Stimulated activated CD8-positive, alpha-beta memory T cell treated with anti-CD3 and anti-CD28 coated beads, Interleukin-2, amount 100 ng/mL, for 1 hour (primary cell): ENCODE measurements at regions not wholly inside any gene's neighbourhood (a gene's known extent, or its start where the extent isn't known, plus 50 kb on each side); places are given as distances from the start of the nearest gene placed in this dataset.

Source experiments
- DNase-seq, 2 donors: peaks; one replicate each; pipeline ENCODE4 v3.0.0-alpha.2; 2020; ENCODE audit warnings: low read depth in 2 of 2

DNA sequence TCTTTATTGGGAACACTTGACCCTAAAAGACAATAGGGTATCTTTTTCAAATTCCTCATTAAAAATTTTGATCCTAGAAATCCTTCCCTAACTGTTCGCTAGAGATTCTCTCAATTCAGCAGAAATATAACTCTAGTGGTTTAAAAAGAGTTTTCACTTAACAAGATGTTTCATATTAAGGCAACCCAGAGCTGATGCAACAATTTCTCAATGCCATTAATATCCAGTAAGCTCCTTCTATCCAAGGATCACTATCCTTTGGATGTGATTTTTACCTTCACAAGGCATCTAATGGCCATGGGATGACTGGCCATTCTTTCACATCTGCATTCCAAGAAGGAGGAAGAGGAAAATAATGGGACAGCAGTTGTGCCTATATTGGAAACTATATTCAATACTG lies 183.4 kb downstream of the ANKRD50 start:
- no peak for DNase-seq

DNA sequence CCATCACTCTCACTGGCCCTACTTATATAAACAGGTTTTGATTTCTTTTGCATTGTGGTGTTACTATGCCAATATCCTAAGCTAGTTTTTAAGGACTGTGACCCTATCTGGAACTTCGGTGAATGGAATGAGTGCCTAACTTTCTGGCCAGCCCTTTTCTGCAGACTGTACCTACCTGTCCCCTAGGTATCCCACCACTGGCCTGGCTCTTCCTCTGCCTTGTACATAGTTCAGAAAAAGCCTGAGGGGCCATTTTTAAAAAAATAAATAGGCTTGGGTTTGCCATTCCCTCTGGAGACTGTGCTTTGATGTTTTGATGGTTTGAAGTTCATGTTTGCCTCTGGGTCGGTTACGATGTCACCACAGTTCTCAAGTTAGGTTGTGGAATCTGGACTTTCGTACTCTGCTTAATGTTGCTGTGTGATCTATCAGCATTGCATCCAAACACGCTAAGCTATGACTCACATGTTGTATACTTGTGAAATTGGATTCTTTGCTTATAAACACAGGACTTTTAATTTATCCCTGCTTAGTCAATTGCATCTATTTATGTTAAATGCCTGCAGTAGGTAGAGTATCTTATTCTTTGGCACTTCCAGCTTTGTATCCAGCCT lies 182.0 kb downstream of the ANKRD50 start:
- DNase-seq: no peak

DNA sequence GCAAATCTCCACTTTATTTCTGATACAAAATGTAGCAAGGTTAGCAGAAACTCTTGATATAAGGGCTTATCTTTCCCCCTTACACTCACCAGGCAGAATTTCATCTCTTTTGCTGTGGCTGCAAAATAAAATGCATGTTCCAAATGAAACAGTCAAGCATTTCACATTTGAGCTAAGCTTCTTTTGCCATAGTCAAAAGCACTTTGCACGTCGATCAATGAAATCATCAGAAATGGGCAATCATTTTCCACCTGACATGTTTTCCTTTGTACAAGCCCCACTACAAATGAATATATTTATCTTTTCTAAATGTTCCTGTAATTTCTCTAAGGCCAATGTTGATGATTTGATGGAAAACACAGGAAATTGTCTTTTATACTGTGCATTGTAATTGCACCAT lies 178.4 kb downstream of the ANKRD50 start:
- no peak for DNase-seq

DNA sequence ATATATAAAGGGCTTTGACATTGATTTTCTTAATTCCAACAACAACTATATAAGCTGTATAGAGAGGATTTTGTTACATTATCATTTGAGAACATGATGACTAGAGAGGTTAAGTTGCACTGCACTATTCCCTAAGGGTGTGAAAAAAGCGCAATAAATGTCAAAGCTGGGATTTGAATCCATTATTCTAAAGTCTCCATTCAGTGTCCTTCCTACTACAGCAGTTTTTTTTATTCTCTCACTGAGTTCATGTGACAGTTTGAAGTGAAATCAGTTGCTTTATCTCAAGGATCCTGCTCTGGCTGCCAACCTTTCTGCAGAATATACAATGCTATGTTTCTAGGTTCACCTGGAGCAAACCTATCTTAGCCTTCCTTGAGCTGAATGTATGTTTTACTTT lies 177.5 kb downstream of the ANKRD50 start:
- no peak for DNase-seq

DNA sequence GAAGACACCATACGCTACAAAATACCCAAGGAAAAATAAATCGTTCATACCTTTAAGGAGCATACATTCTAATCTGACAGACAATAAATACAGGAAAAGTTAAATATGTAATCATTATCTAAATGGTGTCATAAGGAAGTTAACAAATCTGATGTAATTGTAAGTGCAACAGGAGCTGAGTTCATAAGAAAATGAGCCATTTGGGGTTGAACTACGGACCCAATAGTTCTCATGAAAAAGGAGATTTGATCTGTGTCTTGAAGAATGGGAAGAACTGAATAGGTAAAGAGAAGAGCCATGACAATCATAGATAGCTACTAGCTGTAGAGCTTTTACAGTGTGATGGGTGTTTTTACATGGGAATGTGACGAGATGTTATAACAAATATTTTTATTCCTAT lies 175.6 kb downstream of the ANKRD50 start:
- no peak for DNase-seq

DNA sequence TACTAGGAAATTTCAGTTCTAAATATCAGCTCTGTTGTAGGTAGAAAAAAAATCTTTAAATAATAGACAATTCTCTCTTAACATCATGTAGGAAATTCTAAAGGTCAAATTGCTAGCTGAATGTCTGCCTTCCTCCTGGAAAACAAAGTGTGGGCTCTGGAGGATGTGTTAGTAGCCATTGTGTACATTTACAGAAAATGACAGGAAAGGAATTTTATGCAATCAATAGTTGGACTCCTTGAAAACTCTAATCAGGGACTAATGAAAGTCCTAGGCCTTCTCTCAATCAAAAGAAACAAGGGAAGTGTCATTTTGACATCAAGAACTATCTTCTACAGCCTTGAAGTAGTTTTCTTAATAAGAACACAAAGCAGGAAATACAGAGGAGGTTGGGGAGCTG lies 174.6 kb downstream of the ANKRD50 start:
- no peak for DNase-seq

DNA sequence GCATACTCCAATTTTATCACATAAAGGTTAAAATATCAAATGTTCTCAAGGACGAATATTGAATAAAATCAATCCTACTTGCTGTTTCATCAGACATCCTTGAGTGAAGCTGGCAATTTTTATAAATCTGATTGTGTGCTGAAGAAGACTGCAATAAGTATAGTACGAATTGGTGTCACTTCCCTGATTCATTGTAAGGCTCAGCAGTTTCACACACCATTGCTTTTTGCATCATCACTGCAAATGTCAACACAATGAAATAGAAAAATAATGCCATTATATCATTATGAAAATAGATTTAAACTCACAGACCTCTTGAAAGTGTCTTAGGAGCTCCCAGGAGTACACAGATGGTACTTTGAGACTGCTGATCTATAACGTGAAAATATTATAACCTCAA lies 172.5 kb downstream of the ANKRD50 start:
- DNase-seq: no peak

DNA sequence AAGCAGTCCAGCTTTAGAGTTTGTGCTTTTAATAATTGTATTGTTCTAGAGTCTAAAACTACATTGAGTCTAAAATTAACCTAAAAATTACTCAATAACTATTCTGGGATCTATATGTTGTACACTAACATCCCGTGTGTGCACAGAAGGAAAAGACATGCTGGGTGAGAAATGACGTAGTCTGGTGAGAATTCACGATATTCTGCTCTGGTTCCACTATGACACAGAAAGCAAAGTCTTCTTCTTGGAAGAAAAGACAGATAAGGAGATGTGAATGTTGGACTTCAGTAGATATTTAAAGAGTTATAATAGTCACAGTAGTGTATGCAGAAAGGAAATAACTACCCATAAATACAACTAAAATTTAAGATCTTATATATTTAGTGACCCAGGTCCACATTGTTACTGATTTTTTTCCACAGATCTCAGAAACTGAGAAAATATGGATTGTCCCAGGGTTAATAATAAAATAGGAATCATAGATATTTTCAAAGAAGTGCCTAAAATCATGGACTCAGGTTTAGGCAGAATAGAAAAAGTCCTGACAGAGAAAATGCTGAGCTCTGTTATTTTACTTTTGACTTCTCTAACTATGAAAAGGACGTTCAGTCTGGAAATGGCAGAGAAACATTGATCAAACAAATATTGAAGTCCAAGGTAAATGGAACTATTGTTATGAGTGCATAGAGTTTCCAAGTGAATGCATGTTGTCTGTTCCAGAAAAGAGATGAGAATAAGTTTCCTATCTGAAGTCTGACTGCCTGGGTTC lies 170.7 kb downstream of the ANKRD50 start:
- DNase-seq: no peak

DNA sequence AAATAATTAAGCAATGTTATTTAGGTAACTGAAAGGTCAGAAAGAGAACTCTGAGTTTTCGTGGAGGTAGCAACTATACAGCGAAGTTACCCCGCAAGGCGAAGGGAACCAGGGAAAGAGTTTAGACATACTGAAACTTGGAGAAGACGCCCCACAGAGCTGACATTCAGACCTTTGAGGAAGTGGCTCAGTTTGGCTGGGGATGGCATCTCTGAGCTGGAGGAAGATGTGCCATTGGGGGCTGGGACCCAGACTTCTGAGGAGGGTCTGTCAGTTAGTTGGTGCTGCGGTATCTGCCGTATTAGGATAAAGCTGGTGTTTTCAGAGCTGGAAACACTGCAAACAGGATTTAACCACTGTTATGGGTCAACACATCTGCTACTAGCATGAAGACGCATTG lies 156.6 kb downstream of the ANKRD50 start:
- no peak for DNase-seq

DNA sequence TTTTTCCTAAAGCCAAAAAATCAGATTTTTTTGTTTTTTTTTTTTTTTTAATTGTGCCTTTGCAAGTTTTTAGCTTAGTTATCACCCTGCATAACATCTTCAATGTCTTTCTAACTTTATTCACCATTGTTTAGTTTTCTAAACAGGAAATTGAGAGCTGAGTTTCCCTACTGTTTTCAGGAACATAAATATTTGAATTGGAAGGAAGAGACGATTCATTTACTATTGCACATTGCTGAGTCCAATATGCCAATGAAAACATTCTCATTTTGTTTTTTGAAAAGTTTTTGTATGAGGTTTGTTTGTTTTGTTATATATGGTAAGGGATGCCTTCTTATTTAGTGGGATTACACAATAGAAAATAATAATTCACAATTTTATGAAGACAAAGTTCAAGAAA lies 148.4 kb downstream of the ANKRD50 start:
- DNase-seq: no peak

DNA sequence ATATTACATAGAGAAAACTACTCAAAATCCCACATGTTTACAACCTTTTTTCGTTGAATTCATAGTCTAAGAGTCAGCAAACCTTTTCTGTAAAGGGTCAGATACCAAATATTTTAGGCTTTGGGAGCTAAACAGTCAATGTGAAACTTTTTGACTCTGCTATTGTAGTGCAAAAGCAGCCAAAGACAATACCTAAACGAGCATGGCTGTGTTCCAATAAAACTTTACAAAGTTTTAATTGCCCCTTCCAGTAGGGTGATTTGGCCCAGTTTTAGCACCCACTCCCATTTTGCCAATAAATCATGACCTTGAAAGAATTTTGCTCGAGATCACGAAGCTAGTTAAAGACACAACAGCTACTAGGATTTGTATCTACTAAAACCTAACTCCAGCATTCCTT lies 147.2 kb downstream of the ANKRD50 start:
- no peak for DNase-seq

DNA sequence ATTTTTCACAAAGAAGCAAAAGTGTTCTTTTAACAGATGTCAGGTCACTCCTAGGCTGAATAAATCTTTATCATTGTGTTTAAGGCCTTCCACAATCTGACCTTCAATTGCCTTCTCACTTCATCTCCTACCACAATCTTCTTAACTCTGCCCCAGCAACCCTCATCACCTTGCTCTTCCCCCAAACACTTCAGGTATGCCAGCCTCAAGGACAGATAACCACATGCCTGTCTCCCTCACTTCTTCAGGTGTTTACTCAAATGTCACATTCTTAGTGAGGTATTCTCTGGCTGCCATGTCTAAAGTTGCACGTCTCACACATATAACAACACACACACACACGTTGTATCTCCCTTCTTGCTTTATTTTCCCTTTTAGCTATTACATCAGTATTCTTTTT lies 146.5 kb downstream of the ANKRD50 start:
- no peak for DNase-seq

DNA sequence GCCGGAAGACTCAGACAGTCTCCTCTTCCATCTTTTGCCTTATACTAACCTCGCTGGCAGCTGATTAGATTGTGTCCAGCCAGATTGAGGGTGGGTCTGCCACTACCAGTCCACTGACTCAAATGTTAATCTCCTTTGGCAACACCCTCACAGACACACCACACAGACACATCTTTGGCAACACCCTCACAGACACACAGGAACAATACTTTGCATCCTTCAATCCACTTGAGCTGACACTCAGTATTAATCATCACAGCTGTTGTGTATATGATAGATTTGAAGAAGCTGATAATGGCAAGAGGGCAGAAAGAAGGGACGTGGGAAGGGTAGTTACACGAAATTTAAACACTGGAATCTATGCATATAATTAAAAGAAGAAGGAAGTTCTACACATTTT lies 139.5 kb downstream of the ANKRD50 start:
- DNase-seq: no peak

DNA sequence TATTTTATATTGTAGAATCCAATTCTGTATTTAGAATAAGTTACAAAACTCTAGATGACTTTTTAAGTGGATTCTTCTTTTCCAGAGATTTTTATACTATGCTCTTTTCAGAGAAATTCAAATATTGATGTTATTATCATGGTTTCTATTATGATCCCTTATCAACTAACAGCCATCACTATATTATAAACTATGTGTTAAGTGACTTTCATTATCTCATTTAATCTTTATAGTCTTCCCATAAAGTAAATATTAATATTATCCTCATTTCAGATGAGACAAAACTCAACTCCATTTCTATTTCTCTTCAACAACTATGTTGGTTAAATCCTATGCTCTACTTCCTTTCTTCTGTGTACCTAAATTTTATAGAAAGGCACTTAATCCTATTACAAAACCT lies 132.6 kb downstream of the ANKRD50 start:
- DNase-seq: no peak

DNA sequence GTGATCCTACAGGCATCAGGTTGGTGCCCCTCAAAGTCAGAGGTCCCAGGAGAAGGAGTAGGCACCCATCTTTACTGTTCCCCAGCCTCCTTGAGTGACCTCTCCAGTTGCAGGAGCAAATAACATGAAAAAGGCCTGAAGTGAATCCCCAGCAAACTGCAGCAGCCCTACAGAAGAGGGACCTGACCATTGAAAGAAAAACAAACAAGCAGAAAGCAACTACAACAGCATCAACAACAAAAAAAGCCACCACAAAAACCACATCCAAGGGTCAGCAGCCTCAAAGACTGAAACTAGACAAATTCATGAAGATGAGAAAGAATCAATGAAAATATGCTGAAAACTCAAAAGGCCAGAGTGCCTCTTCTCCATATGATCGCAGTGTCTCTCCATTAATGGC lies 128.7 kb downstream of the ANKRD50 start:
- no peak for DNase-seq

DNA sequence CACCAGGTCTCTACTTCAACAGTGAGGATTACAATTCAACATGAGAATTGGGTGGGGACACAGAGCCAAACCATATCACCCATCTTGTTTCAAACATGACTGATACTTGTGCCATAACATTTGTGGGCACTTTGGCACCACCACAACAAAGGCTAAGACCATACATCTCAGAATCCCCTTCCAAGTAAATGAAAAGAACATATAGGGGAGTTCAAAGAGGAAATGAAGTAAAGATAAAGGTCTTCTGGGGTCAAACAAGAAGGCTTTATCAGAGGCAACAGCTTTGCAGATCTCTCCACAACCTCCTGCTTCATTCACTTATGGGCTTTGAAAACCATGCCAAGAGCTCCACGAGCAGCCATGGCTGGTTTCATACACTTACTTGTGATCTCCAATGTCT lies 122.7 kb downstream of the ANKRD50 start:
- no peak for DNase-seq

DNA sequence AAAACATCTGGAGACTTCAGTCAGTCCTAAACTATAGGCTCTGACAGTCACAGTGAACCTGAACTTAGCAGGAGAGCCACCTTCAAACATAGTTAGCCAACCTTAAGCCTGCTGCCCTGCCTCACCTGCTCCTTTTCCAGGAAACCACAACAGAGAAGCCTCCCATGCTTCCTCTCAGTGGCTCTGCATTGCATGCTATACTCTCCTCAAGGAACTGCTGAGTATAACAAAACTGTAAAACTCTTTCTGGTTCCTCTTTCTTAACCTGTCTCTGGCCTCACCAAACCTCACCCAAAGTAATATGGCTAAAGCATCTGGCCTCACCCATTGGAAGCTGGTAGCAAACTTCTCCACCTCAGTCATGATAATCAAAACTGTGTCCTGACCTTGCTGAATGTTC lies 122.1 kb downstream of the ANKRD50 start:
- no peak for DNase-seq

DNA sequence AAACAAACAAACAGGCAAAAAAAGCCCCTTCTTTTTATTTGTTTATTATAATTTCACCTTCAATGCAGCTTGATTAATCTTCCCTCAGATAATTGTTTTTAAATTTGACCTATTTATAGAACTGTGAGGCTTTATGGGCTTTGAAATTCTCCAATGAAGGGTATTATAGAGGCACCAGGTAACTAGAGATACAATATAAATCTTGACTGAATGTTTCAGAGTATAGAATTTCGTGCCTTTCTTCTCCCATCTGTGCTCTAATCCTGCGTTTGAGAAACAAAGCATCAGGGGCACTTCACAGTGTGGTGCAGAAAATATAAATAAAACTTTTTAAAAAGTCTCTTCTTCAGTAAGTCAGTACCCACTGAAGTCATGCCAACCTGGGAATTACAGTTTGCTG lies 120.9 kb downstream of the ANKRD50 start:
- DNase-seq: no peak

DNA sequence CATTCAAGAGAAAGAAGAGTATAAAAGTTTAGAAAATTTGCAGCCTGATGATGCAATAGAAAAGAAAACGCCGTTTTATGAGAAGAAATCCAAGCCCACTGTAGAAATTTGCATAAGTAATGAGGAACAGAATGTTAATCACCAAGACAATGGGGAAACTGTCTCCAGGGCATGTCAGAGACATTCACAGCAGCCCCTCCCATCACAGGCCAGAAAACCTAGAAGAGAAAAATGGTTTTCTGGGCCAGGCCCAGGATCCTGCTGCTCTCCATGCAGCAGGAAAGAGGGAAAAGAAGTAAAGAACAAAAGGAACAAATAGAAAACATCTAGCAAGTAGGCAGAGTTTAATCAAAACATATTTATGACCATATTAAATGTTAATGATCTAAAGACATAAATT lies 119.0 kb downstream of the ANKRD50 start:
- no peak for DNase-seq

DNA sequence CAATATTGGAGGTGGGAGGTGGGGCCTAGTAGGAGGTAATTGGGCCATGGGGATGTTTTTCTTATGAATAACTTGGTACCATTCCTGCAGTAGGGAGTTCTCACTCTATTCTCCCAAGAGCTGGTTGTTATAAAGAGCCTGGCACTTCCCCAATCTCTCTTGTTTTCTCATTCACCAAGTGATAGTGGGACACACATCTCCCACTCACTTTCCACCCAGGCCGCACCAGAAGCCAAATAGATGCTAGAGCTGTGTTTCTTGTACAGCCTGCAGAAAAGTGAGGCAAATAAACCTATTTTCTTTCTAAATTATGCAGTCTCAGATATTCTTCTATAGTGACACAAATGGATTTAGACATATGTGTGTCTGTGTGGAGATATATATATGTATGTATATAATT lies 117.6 kb downstream of the ANKRD50 start:
- no peak for DNase-seq

DNA sequence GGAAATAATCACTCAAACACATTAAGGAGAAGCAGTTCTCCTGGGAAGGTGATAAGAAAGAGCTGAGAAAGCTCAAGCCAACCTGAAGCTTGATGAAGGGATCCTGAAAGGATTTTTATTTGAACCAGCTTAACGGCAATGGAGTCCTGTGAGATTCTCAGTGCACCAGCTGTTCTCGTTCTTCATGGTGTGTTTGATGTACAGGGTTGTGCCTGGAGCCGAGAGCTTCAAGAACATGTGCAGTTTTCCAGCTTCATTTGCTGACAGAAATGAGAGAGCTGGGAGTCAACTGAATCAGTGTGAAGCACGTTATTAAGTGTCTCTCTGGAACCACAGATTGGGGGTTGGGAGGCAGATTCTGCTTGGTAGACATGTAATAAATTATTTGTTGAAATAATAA lies 115.7 kb downstream of the ANKRD50 start:
- no peak for DNase-seq

DNA sequence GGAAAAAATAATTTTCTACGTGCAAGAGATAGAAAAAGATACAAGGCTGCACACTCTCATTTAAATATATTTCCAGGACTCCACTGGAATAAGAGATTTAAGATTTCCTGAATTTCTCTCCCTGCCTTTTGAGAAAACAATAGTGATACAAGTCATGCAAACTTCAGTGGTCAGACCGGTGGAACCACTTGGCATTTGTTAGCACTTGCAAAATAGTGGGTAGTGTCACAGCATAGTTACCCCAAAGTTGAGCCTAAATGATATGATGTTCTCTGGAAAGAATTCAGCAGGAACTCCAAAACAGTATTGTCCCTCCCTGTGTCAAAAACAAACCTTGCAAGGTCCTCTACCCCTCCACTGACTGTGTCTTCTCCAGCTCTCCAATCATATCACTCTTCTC lies 102.3 kb downstream of the ANKRD50 start:
- DNase-seq: no peak
